ENCODE measurements at regions not wholly inside any gene's neighbourhood (a gene's known extent, or its start where the extent isn't known, plus 50 kb on each side); places are given as distances from the start of the nearest gene placed in this dataset.

GRCh38 chr12:93956551-93956950, 191.8 kb upstream of the PLXNC1 start:
- no peaks in the 10 kb centered on the region for H3K27me3 ChIP-seq

GRCh38 chr12:93957168-93957567, 191.2 kb upstream of the PLXNC1 start:
- no peaks in the 10 kb centered on the region for H3K36me3 ChIP-seq
- peaks cover 0 to 10% (median 0%) of the 10 kb centered on the region in 4 donors for H3K4me1 ChIP-seq
- intact Hi-C loops (cut with DNase I; ENCODE audit: low total_unique reads) = no loop called here
- no peak overlapping the region for H3K4me3 ChIP-seq
- H3K9me3 ChIP-seq = peaks cover 0 to 4% (median 0%) of the 10 kb centered on the region in 3 donors
- H3K27ac ChIP-seq = no peak overlapping the region
- no peak for TF ChIP-seq CTCF (IDR thresholded peaks at IDR 0.05)
- H3K27me3 ChIP-seq = no peaks in the 10 kb centered on the region
- no peak for DNase-seq

More at GRCh38 chr12:93956551-93956950, 191.8 kb upstream of the PLXNC1 start:
- DNase-seq = no peak
- Histone ChIP-seq H3K27ac (no peak overlapping the region), H3K4me3 (no peak overlapping the region), H3K36me3 (no peaks in the 10 kb centered on the region), H3K4me1 (peaks cover 0 to 10% (median 0%) of the 10 kb centered on the region in 4 donors), H3K9me3 (no peaks in the 10 kb centered on the region)
- intact Hi-C loops (cut with DNase I; ENCODE audit: low total_unique reads) = no loop called here
- no peak for TF ChIP-seq CTCF (IDR thresholded peaks at IDR 0.05)

- DNase-seq = no peak
- peaks cover 0 to 9% (median 0%) of the 10 kb centered on the region in 3 donors for H3K9me3 ChIP-seq
- H3K27me3 ChIP-seq = no peaks in the 10 kb centered on the region
- peaks cover 0 to 10% (median 0%) of the 10 kb centered on the region in 4 donors for H3K4me1 ChIP-seq
- TF ChIP-seq CTCF (IDR thresholded peaks at IDR 0.05) = no peak
- intact Hi-C loops (cut with DNase I; ENCODE audit: low total_unique reads) = no loop called here
- H3K27ac ChIP-seq = no peak overlapping the region
- no peaks in the 10 kb centered on the region for H3K36me3 ChIP-seq
- no peak overlapping the region for H3K4me3 ChIP-seq
Measured at GRCh38 chr12:93957870-93958269, 190.5 kb upstream of the PLXNC1 start.

- Histone ChIP-seq H3K27me3 (no peaks in the 10 kb centered on the region), H3K4me3 (no peak overlapping the region), H3K36me3 (no peaks in the 10 kb centered on the region), H3K27ac (no peak overlapping the region), H3K9me3 (peaks cover 0 to 9% (median 0%) of the 10 kb centered on the region in 3 donors), H3K4me1 (peaks cover 0 to 2% (median 0%) of the 10 kb centered on the region in 4 donors)
- intact Hi-C loops (cut with DNase I; ENCODE audit: low total_unique reads) = no loop called here
- DNase-seq = no peak
- no peak for TF ChIP-seq CTCF (IDR thresholded peaks at IDR 0.05)
Measured at GRCh38 chr12:93959657-93960056, 188.7 kb upstream of the PLXNC1 start.

GRCh38 chr12:93960521-93960920, 187.9 kb upstream of the PLXNC1 start:
- Histone ChIP-seq H3K27ac (no peak overlapping the region), H3K9me3 (peaks cover 0 to 9% (median 0%) of the 10 kb centered on the region in 3 donors), H3K4me1 (no peaks in the 10 kb centered on the region), H3K4me3 (no peak overlapping the region), H3K27me3 (no peaks in the 10 kb centered on the region), H3K36me3 (no peaks in the 10 kb centered on the region)
- no peak for DNase-seq
- intact Hi-C loops (cut with DNase I; ENCODE audit: low total_unique reads) = no loop called here
- TF ChIP-seq CTCF (IDR thresholded peaks at IDR 0.05) = no peak

GRCh38 chr12:93962336-93962735, 186.0 kb upstream of the PLXNC1 start:
- Histone ChIP-seq H3K9me3 (peaks cover 0 to 9% (median 0%) of the 10 kb centered on the region in 3 donors), H3K36me3 (no peaks in the 10 kb centered on the region), H3K4me3 (no peak overlapping the region), H3K4me1 (no peaks in the 10 kb centered on the region), H3K27me3 (no peaks in the 10 kb centered on the region), H3K27ac (no peak overlapping the region)
- TF ChIP-seq CTCF (IDR thresholded peaks at IDR 0.05) = no peak
- DNase-seq = no peak
- intact Hi-C loops (cut with DNase I; ENCODE audit: low total_unique reads) = no loop called here
